GM19043 (cell line): ENCODE measurements at regions not wholly inside any gene's neighbourhood (a gene's known extent, or its start where the extent isn't known, plus 50 kb on each side); places are given as distances from the start of the nearest gene placed in this dataset.

Experiments
- ATAC-seq: cut with Tn5 transposase; IDR thresholded peaks from one replicate; pipeline ENCODE4 v1.9.1; 2021; ENCODE audit warnings: low read depth; ENCODE audit not compliant: unreplicated experiment

- no peak for ATAC-seq
Measured at GRCh38 chr14:22458737-22459136, 130.3 kb downstream of the DAD1 start.

DNA sequence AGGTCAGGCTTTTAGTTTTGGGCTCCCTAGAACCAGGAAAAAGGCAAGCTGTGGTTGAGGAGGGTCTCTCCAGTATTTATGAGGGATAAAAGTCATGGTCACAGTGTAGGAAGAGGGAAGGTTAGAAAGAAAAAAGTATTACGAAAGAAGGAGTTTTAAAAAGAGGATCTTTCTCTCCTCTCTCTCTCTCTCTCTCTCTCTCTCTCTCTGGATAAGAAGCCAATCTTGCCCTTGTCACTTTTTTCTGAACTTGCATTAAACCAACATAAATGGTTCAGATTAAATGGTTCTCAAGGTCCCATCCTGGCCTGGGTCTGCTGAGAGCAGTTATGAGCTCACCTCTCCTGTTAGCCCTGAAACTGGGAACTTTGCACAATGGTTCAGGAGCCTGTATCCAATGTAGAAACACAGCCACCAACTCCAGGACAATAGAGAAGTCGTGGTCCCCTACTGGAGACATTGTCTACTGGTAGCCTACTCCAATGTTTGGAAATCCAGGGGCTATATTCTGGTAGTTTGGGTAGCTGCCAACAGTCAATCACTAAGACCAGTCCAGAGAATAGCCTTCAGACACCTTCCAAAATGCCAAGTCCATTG is 131.9 kb downstream of the DAD1 start:
- no peak for ATAC-seq

DNA sequence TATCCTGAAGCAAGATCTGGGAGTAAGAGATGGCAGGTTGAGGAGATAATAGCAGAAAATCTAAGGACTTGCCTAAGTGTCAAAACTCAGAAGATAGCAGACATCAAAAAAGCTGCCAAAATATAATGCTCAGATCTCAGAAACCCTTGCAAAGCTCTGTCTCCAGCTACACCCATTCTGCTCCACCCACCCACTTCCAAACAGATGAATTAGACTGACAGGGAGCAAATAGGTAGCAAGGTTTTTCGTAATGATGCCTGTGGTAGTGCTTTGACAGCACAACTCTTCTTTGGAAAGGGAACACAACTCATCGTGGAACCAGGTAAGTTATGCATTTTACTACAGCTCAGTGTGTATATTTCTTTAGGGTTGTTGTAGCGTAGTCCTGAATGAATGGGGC is 132.6 kb downstream of the DAD1 start:
- no peak for ATAC-seq

DNA sequence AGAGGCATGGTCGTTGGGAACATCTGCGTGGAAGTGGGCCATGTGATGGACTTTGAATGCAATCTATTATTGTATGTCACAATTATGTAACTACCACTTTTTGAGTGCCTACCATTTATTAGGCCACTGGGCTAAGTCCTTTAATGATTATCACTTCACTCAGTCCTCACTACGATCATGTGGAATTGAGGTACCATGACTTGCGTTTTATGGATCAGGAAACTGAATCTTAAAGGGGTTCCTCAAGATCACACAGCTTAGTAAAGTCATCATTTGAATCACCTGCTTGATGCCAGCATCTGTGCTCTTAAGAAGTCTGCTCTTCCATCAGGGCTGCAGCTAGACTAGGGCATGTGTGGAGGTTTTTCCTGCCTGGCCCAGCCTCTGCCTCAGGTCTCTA is 136.7 kb downstream of the DAD1 start:
- no peak for ATAC-seq

DNA sequence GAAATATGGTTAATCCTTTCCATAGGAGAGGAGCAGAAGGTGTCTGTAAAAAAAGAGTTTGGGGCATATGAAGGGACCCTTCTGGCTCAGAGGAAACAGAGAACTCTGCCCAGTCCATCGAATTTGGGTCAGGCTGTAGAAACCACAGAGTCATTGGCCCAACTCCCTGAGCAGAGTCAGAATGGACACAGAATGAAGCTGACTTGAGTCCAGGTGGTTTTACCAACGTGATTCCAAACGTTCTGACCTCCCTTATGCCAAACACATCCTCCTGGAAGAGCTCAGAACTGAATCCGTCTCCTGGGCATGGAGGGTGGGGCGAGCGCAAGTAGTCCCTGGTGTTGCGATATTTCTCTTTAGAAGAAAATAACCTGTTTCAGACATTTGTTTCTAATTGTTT is 138.8 kb downstream of the DAD1 start:
- no peak for ATAC-seq

GRCh38 chr14:22449600-22449905 is 139.5 kb downstream of the DAD1 start:
- ATAC-seq, result no peak

- ATAC-seq, result peak; percentile 56
Measured at GRCh38 chr14:22448905-22449599, 140.0 kb downstream of the DAD1 start.

DNA sequence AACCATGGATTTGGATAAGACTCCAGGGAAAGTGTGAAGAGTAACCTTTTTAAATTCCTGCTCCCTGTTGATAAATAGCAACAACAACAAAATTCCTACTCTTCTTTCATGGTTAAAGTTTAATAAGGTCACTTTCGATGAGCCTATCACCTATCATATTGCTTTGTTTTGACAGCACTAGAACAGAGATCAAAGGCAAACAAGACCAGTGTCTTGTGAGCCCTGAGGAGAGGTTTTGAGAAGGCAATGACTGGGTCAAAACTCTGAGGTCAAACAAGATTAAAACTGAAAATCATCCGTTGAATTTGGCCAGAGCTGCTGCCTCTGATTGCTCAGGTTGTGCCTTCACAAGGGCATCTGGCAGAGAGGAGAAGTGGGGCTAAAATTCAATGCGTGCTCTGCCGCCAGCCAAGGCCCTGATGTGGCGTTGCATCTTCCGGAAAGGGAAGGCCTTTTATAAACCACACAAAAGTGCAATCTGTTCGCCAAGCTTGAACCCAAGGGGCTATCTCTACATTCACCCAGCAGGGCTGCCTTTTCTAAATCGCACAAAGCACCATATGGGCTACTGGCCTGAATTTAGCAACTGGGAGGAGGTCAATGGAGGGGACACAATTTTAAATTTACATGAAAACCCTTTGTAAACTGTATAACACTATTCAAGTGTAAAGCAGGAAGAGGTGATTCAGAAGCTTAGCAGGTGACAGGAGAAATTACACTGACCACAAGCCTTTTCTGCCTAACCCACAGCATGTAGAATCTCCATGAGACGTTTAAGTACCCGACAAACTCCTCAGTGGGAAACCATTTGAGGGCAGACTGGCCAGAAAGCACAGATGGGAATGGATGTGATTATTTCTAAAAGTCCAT is 140.8 kb downstream of the DAD1 start:
- ATAC-seq, result peak; percentile 56

- ATAC-seq, result no peak
Measured at GRCh38 chr14:22438742-22439141, 150.3 kb downstream of the DAD1 start.

DNA sequence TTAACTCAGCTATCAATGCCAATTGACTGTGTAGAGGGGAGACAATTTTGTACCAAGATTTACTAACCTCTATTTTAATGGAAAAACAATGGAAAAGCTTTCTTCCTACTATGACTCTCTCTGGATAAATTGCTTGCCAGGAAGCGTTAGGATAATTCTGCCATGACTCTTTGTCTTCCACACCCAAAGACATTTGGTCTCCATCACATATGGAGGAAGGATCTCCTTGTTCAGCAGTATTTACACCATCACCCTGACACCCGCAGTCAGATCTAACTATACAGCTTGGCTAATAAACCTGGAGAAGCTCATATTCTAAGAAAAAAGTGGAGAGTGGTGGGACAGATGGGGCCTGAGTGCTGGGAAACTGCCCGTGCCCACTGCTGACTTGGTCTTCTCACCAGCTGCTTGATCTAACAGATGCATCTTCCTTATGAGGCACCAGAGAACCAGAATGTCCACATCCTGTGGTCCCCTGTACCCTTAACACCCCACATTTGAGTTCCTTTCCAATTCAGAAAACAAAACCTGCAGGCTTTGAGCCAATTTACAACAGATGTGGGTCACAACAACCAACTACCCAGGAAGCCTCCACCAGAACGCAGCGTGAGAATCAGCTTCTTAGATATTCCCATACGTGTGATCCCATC is 154.0 kb downstream of the DAD1 start:
- ATAC-seq, result no peak

DNA sequence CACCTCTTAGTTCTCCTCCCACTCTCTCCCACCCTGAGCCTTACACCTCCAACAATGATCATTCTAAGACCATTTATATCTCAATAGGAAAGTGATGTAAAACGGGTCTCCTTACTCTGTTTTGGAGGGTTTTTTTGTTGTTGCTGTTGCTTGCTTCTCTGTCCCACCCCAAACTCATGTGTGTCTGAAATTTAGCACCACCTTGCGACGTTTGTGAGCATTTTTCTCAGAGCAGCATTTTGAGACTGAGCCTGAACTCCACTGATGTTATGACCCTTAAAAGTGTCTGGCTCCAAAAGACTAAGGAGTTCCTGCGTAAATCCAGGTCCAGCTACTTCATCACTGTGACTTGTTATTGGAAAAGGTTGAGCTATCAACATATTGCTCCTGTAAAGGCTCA is 155.0 kb downstream of the DAD1 start:
- ATAC-seq, result no peak

- no peak for ATAC-seq
Measured at GRCh38 chr14:22433069-22433468, 156.0 kb downstream of the DAD1 start.

GRCh38 chr14:22432348-22432976 is 156.6 kb downstream of the DAD1 start:
- ATAC-seq, result no peak

- no peak for ATAC-seq
Measured at GRCh38 chr14:22429546-22430294, 159.3 kb downstream of the DAD1 start.

DNA sequence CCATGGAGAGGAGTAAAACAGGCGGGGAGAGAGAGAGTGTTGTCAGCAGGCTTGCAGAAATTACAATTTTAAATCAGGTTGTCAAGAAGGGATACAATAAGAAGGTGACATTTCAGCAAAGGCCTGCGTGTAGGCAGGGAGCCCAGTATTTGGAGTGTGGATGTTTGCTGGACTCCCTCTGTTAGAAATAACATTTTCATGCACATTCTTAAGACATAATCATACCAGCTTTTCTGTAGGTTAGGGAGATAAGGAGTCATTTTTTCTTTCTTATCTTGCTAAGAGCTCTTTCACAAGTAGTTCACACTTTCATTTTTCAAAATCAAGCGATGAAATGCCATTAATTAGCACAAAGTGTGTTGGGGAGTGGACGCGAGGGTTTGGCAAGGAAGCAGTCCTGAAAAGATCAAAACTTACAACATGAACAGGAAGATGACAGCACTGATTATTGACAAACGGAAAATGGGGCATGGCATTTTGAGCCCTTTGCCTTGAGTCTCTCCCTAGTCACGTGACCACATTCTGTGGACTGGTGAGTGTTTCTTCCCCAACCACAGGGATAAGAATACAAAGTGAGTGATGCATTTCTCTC is 160.2 kb downstream of the DAD1 start:
- ATAC-seq, result no peak

DNA sequence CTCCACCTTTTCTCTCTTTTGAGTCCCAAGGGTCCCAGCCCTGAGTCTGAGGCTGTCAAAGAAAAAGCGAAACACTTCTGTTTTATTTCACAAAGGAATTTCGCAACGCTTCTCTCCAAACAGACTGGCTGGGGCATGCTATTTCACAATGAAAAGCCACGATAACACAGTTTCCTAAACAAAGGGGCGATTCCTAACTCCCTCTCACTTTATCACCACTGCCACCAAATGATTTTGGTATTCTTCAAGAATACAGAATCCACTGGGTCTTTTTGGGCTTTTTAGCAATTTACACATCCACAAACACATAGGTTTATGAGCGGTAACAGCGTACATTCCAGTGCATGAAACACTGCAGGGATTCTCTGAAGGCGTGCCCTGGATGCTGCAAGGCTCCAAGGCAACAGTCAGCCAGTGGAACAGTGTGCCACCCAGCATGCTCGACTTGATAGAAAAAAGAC is 161.2 kb downstream of the DAD1 start:
- ATAC-seq, result no peak

- no peak for ATAC-seq
Measured at GRCh38 chr14:22426711-22427110, 162.3 kb downstream of the DAD1 start.

DNA sequence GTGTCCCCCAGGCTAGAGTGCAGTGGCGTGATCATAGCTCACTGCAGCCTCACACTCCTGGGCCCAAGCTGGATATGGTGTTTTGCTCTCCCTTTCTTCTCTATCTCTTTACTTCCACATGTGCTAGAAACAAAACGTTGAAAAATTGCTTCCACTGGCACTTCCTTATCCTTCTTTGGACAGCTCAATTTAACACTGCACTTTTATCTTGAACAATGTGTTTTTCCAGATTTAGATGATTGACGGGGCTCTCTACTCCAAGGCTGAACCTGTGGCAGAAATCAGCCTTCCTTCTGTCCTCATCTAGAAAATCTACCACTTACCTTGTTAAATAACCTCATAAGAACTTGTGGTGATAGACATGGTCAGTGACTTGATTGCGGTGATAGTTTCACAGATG is 165.1 kb downstream of the DAD1 start:
- ATAC-seq, result no peak

GRCh38 chr14:22422238-22422637 is 166.8 kb downstream of the DAD1 start:
- no peak for ATAC-seq
